K562 (cell line): ENCODE measurements at regions not wholly inside any gene's neighbourhood (a gene's known extent, or its start where the extent isn't known, plus 50 kb on each side); places are given as distances from the start of the nearest gene placed in this dataset.

ENCODE experiments used
- ATAC-seq: fragments of 200-7000 bp; cut with Tn5 transposase; 3 replicates; pipeline ENCODE4 v1.9.1; 2020; ENCODE audit warnings: moderate library complexity
- BruUV-seq: library from RNA; stranded (reverse); fragments of 400-500 nt; replicated peaks from 2 replicates; lab custom pipeline; 2021; lab: Mats Ljungman, UMichigan
- CTCF ChIA-PET: fragments of 300-600 bp; formaldehyde crosslinking; extraction: SDS; loops from one replicate; lab custom pipeline; 2021; ENCODE audit warnings: low intra/inter-chr PET ratio; lab: Yijun Ruan, JAX
- POLR2A ChIA-PET: fragments of 300-600, 350-650 bp; sonication (Branson Sonifier 250); formaldehyde crosslinking; extraction: SDS; loops from one replicate; lab custom pipeline; 2021; ENCODE audit warnings: antibody characterized with exemption, inconsistent platforms; lab: Yijun Ruan, JAX
- DNase-seq, 4 experiments: peaks; one replicate each; pipeline versions ENCODE4 v3.0.0 to v3.0.0-alpha.2; 2011 to 2018; ENCODE audit warnings: low spot score in 3 of 4, mixed read lengths in 3 of 4; ENCODE audit errors: extremely low read depth in 1 of 4
- FAIRE-seq: peaks from 2 replicates; lab custom pipeline; 2011; peaks lifted over from hg19 to GRCh38; lab: Jason Lieb, UNC
- H2AFZ ChIP-seq: 2 replicates; pipeline ENCODE4 v1.6.0; 2011; ENCODE audit warnings: low read depth, low read length, control low read depth, inconsistent platforms
- H3K27ac ChIP-seq: fragments of 200-600 bp; 3 replicates; pipeline ENCODE4 v1.8.0; 2011; ENCODE audit warnings: low read depth, mild to moderate bottlenecking, control low read depth, inconsistent platforms, low read length, moderate library complexity, mixed read lengths; ENCODE audit errors: extremely low read depth
- H3K27me3 ChIP-seq, 2 experiments: fragments of 300-600 bp in 1 of 2; 2 replicates in 1 of 2; 3 replicates in 1 of 2; pipeline versions ENCODE4 v1.6.0 to v1.8.0; 2011; ENCODE audit warnings: inconsistent platforms in 2 of 2, low read length in 2 of 2, mild to moderate bottlenecking in 1 of 2, mixed read lengths in 1 of 2, moderate library complexity in 1 of 2; ENCODE audit not compliant: control insufficient read depth in 2 of 2, insufficient read depth in 2 of 2
- H3K36me3 ChIP-seq: fragments of 300-600 bp; 3 replicates; pipeline ENCODE4 v1.8.0; 2011; ENCODE audit warnings: mild to moderate bottlenecking, low read length, inconsistent platforms; ENCODE audit not compliant: control insufficient read depth, insufficient read depth
- H3K4me1 ChIP-seq, 2 experiments: fragments of 200-600 bp in 1 of 2; replicated peaks in 1 of 2; 2 replicates in 1 of 2; 3 replicates in 1 of 2; pipeline versions ENCODE4 v1.5.1 to v1.8.0; 2011; ENCODE audit warnings: inconsistent platforms in 2 of 2, low read length in 2 of 2, mild to moderate bottlenecking in 1 of 2, mixed read lengths in 1 of 2, moderate library complexity in 1 of 2; ENCODE audit not compliant: control insufficient read depth in 2 of 2, insufficient read depth in 2 of 2
- H3K4me2 ChIP-seq: 2 replicates; pipeline ENCODE4 v1.6.1; 2011; ENCODE audit warnings: low read length, control low read depth, inconsistent platforms, mixed read lengths; ENCODE audit not compliant: insufficient read depth
- H3K4me3 ChIP-seq: fragments of 200-600 bp; sonication (generic), shearing (Covaris generic); 2 replicates; pipeline ENCODE4 v1.5.1; 2016; ENCODE audit warnings: control low read depth, inconsistent platforms
- H3K79me2 ChIP-seq: fragments of 200-600 bp; 3 replicates; pipeline ENCODE4 v1.8.0; 2011; ENCODE audit warnings: low read length, inconsistent platforms; ENCODE audit not compliant: control insufficient read depth, insufficient read depth
- H3K9ac ChIP-seq, 2 experiments: 2 replicates each; pipeline versions ENCODE4 v1.6.0 to v1.6.1; 2011; ENCODE audit warnings: low read depth in 2 of 2, low read length in 2 of 2, control low read depth in 1 of 2, inconsistent platforms in 1 of 2, mild to moderate bottlenecking in 1 of 2, mixed read lengths in 1 of 2; ENCODE audit not compliant: insufficient read depth in 1 of 2
- H3K9me1 ChIP-seq: one replicate; pipeline ENCODE4 v1.6.0; 2011; ENCODE audit warnings: inconsistent platforms, mild to moderate bottlenecking, low read length, moderate library complexity; ENCODE audit not compliant: control insufficient read depth, insufficient read depth
- H3K9me3 ChIP-seq: replicated peaks from 2 replicates; pipeline ENCODE4 v1.5.1; 2011; ENCODE audit warnings: low read depth, low read length, inconsistent platforms; ENCODE audit not compliant: control insufficient read depth, insufficient read depth
- H4K20me1 ChIP-seq: replicated peaks from 2 replicates; pipeline ENCODE4 v1.6.1; 2011; ENCODE audit warnings: low read length, inconsistent platforms, mixed read lengths; ENCODE audit not compliant: control insufficient read depth, insufficient read depth
- CBX2 ChIP-seq: fragments of 200-600 bp; sonication (generic); IDR thresholded peaks from one replicate; pipeline ENCODE4 v1.6.1; 2012; ENCODE audit warnings: mild to moderate bottlenecking, low read length, inconsistent platforms; ENCODE audit not compliant: insufficient read depth, poor library complexity, severe bottlenecking
- ELF1 ChIP-seq: fragments of 200-800 bp; sonication (Bioruptor generic); IDR thresholded peaks from 2 replicates; pipeline ENCODE4 v1.6.1; 2016; ENCODE audit warnings: missing genetic modification characterization, missing compliant biosample characterization
- GTF2F1 ChIP-seq: IDR thresholded peaks from 2 replicates; pipeline ENCODE4 v1.6.1; 2011; ENCODE audit warnings: low read depth, low read length, improper control_type of control experiment
- HOXB6 ChIP-seq: fragments of 250-450 bp; sonication (Bioruptor Pico); IDR thresholded peaks from 2 replicates; pipeline ENCODE4 v1.5.1; 2022; ENCODE audit warnings: mild to moderate bottlenecking, borderline replicate concordance
- HSF4 ChIP-seq: fragments of 250-450 bp; sonication (Bioruptor Pico); IDR thresholded peaks from 2 replicates; pipeline ENCODE4 v2.1.2; 2022; ENCODE audit warnings: mild to moderate bottlenecking, moderate library complexity, borderline replicate concordance
- IFI16 ChIP-seq: fragments of 250-450 bp; sonication (Bioruptor Pico); IDR thresholded peaks from 2 replicates; pipeline ENCODE4 v2.1.2; 2022; ENCODE audit warnings: mild to moderate bottlenecking, inconsistent platforms
- KAT2B ChIP-seq: IDR thresholded peaks from one replicate; pipeline ENCODE4 v1.6.1; 2012; ENCODE audit warnings: low read depth, mild to moderate bottlenecking, control low read depth, inconsistent platforms, low read length, moderate library complexity
- PHB2 ChIP-seq: fragments of 450-650 bp; IDR thresholded peaks from 2 replicates; pipeline ENCODE4 v1.6.1; 2017; ENCODE audit warnings: low read depth
- PKNOX1 ChIP-seq: fragments of 450-650 bp; IDR thresholded peaks from 2 replicates; pipeline ENCODE4 v1.6.1; 2016
- SMAD3 ChIP-seq: fragments of 450-650 bp; formaldehyde crosslinking; conservative IDR thresholded peaks from 2 replicates; pipeline ENCODE4 v1.4.0; 2020; ENCODE audit warnings: mild to moderate bottlenecking
- TAF7 ChIP-seq: fragments of 450-650 bp; IDR thresholded peaks from 2 replicates; pipeline ENCODE4 v1.6.1; 2016; ENCODE audit warnings: missing genetic modification characterization, missing compliant biosample characterization
- ZBED1 ChIP-seq: IDR thresholded peaks from 2 replicates; pipeline ENCODE4 v1.6.1; 2014
- ZNF398 ChIP-seq: fragments of 250-450 bp; sonication (Bioruptor Pico); IDR thresholded peaks from 2 replicates; pipeline ENCODE4 v1.8.0; 2021; ENCODE audit warnings: moderate library complexity, mild to moderate bottlenecking, inconsistent platforms
- WGBS: fragments of 100-300 bp; shearing (Covaris generic); methylation state at CpG from one replicate; pipeline ENCODE4 v1.1.6; 2016; ENCODE audit warnings: low coverage, mixed read lengths; ENCODE audit not compliant: insufficient coverage; ENCODE audit errors: missing lambda C conversion rate; 5-methylcytosine and 5-hydroxymethylcytosine counted together
- in situ Hi-C: fragments of 300-500 bp; cut with MboI; formaldehyde crosslinking; loops from 4 replicates; pipeline ENCODE4 v1.15.0; 2018; ENCODE audit warnings: inconsistent platforms, mixed read lengths
- intact Hi-C: fragments of 100-400 bp; cut with micrococcal nuclease; formaldehyde crosslinking; loops from 2 replicates; pipeline ENCODE4 v1.14.2; 2022
- TF ChIP-seq, protein P1 (sequence below): IDR thresholded peaks from 2 replicates; pipeline ENCODE4 v1.6.1; 2011; ENCODE audit not compliant: insufficient read length; ENCODE audit errors: extremely low read depth

DNA sequence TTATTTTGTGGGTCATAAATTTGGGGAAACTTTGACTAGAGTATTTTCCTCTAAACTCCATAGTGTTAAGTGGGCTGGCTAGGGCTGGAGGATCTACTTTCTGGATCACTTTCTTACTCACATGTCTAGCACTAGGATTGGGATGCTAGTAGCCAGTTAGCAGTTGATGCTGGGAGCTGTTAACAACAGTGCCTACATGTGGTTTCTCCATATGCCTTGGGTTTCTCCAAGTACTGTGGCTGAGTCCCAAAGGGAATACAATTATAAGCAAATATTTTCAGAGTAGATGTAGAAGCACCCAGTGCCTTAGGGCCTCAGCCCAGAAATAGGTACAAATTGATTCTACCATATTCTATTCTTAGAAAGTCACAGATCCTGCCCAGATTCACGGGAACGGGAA lies 1614.9 kb downstream of the ARAP2 start:
- Histone ChIP-seq H4K20me1 (no peaks in the 10 kb centered on the region), H2AFZ (no peak overlapping the region), H3K79me2 (no peaks in the 10 kb centered on the region), H3K27ac (no peak overlapping the region), H3K9ac (no peak overlapping the region), H3K27me3 (no peaks in the 10 kb centered on the region), H3K4me3 (no peak overlapping the region), H3K36me3 (no peaks in the 10 kb centered on the region), H3K4me1 (no peaks in the 10 kb centered on the region), H3K4me2 (no peak overlapping the region), H3K9me1 (no peaks in the 10 kb centered on the region), H3K9me3 (no peaks in the 10 kb centered on the region)
- BruUV-seq: no TSS peak
- no peak for FAIRE-seq
- TF ChIP-seq HSF4 (CRISPR knock-in tag) (no peak), HOXB6 (CRISPR knock-in tag) (no peak), SMAD3 (CRISPR knock-in tag) (no peak), CBX2 (no peak), ZBED1 (no peak), PHB2 (no peak)
- ChIA-PET CTCF (no interaction called here), POLR2A (no interaction called here)
- DNase-seq: no peak
- no peak for ATAC-seq
- intact Hi-C loops (no loop called here), in situ Hi-C loops (no loop called here)
- 0% methylated on average over 2 of the region's 2 CpGs for WGBS

- no TSS peak for BruUV-seq
- ATAC-seq: no peak
- intact Hi-C loops: no loop called here
- no peak for FAIRE-seq
- POLR2A ChIA-PET: no interaction called here
- Histone ChIP-seq H3K4me3 (no peak overlapping the region), H3K9me1 (no peaks in the 10 kb centered on the region), H3K27me3 (no peaks in the 10 kb centered on the region), H3K9ac (no peak overlapping the region), H4K20me1 (no peaks in the 10 kb centered on the region), H3K79me2 (no peaks in the 10 kb centered on the region), H3K27ac (no peak overlapping the region), H2AFZ (no peak overlapping the region), H3K9me3 (no peaks in the 10 kb centered on the region), H3K36me3 (no peaks in the 10 kb centered on the region), H3K4me1 (no peaks in the 10 kb centered on the region), H3K4me2 (no peak overlapping the region)
- no peak for DNase-seq
- in situ Hi-C loops: no loop called here
- CTCF ChIA-PET: no interaction called here
- WGBS: 0% methylated on average over 2 of the region's 2 CpGs
- no peak for TF ChIP-seq TAF7 (tag)
- TF ChIP-seq ZNF398 (CRISPR knock-in tag): no peak
- TF ChIP-seq, protein P1, sequence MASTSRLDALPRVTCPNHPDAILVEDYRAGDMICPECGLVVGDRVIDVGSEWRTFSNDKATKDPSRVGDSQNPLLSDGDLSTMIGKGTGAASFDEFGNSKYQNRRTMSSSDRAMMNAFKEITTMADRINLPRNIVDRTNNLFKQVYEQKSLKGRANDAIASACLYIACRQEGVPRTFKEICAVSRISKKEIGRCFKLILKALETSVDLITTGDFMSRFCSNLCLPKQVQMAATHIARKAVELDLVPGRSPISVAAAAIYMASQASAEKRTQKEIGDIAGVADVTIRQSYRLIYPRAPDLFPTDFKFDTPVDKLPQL: no peak
- TF ChIP-seq ELF1 (tag): no peak
- TF ChIP-seq KAT2B: no peak
- TF ChIP-seq GTF2F1: no peak
- TF ChIP-seq PKNOX1: no peak
- TF ChIP-seq IFI16 (CRISPR knock-in tag): no peak
Measured at GRCh38 chr4:34633241-34633640, 1611.1 kb downstream of the ARAP2 start.
